ENCODE measurements at regions not wholly inside any gene's neighbourhood (a gene's known extent, or its start where the extent isn't known, plus 50 kb on each side); places are given as distances from the start of the nearest gene placed in this dataset.

DNA sequence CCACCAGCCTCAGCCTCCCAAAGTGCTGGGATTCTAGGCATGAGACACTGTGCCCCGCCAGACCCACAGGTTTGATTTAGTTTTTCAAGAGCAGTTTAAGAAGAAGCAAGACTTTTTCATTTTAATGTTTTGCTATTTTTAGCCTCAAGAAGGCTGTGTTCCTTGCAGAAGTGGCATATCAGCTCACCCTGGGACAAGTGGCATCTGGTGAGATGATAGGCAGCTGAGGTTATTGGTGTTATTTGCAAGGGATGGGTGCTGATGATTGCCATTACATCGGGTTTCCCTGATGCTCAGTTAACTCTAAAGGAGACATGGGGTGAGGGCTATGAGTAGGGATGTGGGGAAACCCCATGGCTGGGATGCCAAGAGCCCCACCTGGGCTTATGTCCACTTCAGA lies 120.4 kb downstream of the MXRA5 start:
- TF ChIP-seq, protein P1, sequence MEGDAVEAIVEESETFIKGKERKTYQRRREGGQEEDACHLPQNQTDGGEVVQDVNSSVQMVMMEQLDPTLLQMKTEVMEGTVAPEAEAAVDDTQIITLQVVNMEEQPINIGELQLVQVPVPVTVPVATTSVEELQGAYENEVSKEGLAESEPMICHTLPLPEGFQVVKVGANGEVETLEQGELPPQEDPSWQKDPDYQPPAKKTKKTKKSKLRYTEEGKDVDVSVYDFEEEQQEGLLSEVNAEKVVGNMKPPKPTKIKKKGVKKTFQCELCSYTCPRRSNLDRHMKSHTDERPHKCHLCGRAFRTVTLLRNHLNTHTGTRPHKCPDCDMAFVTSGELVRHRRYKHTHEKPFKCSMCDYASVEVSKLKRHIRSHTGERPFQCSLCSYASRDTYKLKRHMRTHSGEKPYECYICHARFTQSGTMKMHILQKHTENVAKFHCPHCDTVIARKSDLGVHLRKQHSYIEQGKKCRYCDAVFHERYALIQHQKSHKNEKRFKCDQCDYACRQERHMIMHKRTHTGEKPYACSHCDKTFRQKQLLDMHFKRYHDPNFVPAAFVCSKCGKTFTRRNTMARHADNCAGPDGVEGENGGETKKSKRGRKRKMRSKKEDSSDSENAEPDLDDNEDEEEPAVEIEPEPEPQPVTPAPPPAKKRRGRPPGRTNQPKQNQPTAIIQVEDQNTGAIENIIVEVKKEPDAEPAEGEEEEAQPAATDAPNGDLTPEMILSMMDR (IDR thresholded peaks at IDR 0.05) = no peak
- no peak for TF ChIP-seq POLR2A (IDR thresholded peaks at IDR 0.05; ENCODE audit: low read depth)
